CD4-positive, alpha-beta T cell treated with Interleukin-17A for 4 hours (primary cell): ENCODE measurements at regions not wholly inside any gene's neighbourhood (a gene's known extent, or its start where the extent isn't known, plus 50 kb on each side); places are given as distances from the start of the nearest gene placed in this dataset.

Experiments
- DNase-seq: peaks from one replicate; pipeline ENCODE4 v3.0.0-alpha.2; 2020; ENCODE audit warnings: mixed read lengths

GRCh38 chr2:14223576-14223975 is 408.9 kb upstream of the LRATD1 start:
- DNase-seq, result no peak

- DNase-seq, result no peak
These were observed 401.1 kb upstream of the LRATD1 start for GRCh38 chr2:14231391-14231898.

- no peak for DNase-seq
These were observed 400.3 kb upstream of the LRATD1 start for GRCh38 chr2:14232217-14232616.

GRCh38 chr2:14234911-14235310 is 397.6 kb upstream of the LRATD1 start:
- no peak for DNase-seq

- no peak for DNase-seq
These were observed 396.9 kb upstream of the LRATD1 start for GRCh38 chr2:14235667-14236066.

- DNase-seq, result no peak
These were observed 394.6 kb upstream of the LRATD1 start for GRCh38 chr2:14237902-14238301.

- DNase-seq, result no peak
These were observed 392.9 kb upstream of the LRATD1 start for GRCh38 chr2:14239605-14240004.

- no peak for DNase-seq
These were observed 391.6 kb upstream of the LRATD1 start for GRCh38 chr2:14240868-14241267.

GRCh38 chr2:14245901-14246300 is 386.6 kb upstream of the LRATD1 start:
- no peak for DNase-seq

GRCh38 chr2:14255135-14255820 is 377.2 kb upstream of the LRATD1 start:
- no peak for DNase-seq

- no peak for DNase-seq
These were observed 375.6 kb upstream of the LRATD1 start for GRCh38 chr2:14256890-14257289.

- DNase-seq, result no peak
These were observed 374.6 kb upstream of the LRATD1 start for GRCh38 chr2:14257801-14258507.

- no peak for DNase-seq
These were observed 370.7 kb upstream of the LRATD1 start for GRCh38 chr2:14261771-14262170.

- DNase-seq, result no peak
These were observed 369.5 kb upstream of the LRATD1 start for GRCh38 chr2:14263053-14263452.

- no peak for DNase-seq
These were observed 362.4 kb upstream of the LRATD1 start for GRCh38 chr2:14270036-14270582.

GRCh38 chr2:14272396-14273075 is 360.0 kb upstream of the LRATD1 start:
- no peak for DNase-seq

- DNase-seq, result no peak
These were observed 358.9 kb upstream of the LRATD1 start for GRCh38 chr2:14273650-14274049.

GRCh38 chr2:14284244-14284643 is 348.3 kb upstream of the LRATD1 start:
- DNase-seq, result no peak

GRCh38 chr2:14285812-14286211 is 346.7 kb upstream of the LRATD1 start:
- no peak for DNase-seq

GRCh38 chr2:14288016-14288415 is 344.5 kb upstream of the LRATD1 start:
- DNase-seq, result no peak

GRCh38 chr2:14292964-14293363 is 339.6 kb upstream of the LRATD1 start:
- no peak for DNase-seq

GRCh38 chr2:14297340-14297739 is 335.2 kb upstream of the LRATD1 start:
- no peak for DNase-seq

GRCh38 chr2:14297906-14298305 is 334.6 kb upstream of the LRATD1 start:
- no peak for DNase-seq

- no peak for DNase-seq
These were observed 331.2 kb upstream of the LRATD1 start for GRCh38 chr2:14301331-14301730.
